ENCODE measurements at regions not wholly inside any gene's neighbourhood (a gene's known extent, or its start where the extent isn't known, plus 50 kb on each side); places are given as distances from the start of the nearest gene placed in this dataset.

DNA sequence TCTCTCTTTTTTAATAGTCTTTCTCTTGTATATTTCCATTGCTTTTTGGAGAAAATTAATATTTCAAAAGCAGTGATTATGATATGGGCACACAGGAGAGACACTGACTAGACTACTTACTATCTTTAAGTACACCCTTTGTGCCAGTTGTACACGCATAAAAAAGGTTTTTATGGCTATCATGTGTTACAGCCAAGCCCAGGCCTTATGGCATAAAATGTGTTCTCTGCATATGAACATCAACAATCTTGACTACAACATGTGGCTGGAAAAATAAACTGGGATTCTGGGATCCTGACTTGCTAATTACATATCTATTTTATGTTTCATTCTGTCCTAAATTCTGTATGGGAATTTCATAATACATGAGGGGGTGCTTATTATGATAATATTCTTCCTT, 1401.8 kb downstream of the SLITRK5 start (continued):
- TF ChIP-seq, protein P1, sequence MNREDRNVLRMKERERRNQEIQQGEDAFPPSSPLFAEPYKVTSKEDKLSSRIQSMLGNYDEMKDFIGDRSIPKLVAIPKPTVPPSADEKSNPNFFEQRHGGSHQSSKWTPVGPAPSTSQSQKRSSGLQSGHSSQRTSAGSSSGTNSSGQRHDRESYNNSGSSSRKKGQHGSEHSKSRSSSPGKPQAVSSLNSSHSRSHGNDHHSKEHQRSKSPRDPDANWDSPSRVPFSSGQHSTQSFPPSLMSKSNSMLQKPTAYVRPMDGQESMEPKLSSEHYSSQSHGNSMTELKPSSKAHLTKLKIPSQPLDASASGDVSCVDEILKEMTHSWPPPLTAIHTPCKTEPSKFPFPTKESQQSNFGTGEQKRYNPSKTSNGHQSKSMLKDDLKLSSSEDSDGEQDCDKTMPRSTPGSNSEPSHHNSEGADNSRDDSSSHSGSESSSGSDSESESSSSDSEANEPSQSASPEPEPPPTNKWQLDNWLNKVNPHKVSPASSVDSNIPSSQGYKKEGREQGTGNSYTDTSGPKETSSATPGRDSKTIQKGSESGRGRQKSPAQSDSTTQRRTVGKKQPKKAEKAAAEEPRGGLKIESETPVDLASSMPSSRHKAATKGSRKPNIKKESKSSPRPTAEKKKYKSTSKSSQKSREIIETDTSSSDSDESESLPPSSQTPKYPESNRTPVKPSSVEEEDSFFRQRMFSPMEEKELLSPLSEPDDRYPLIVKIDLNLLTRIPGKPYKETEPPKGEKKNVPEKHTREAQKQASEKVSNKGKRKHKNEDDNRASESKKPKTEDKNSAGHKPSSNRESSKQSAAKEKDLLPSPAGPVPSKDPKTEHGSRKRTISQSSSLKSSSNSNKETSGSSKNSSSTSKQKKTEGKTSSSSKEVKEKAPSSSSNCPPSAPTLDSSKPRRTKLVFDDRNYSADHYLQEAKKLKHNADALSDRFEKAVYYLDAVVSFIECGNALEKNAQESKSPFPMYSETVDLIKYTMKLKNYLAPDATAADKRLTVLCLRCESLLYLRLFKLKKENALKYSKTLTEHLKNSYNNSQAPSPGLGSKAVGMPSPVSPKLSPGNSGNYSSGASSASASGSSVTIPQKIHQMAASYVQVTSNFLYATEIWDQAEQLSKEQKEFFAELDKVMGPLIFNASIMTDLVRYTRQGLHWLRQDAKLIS (CRISPR knock-in tag; IDR thresholded peaks at IDR 0.05): no peak
- no peak for TF ChIP-seq HIVEP1 (CRISPR knock-in tag; IDR thresholded peaks at IDR 0.05)
- no peak for TF ChIP-seq ETV1 (tag; conservative IDR thresholded peaks at IDR 0.05; ENCODE audit: low read depth)
- no peak for TF ChIP-seq ZNF124 (CRISPR knock-in tag; IDR thresholded peaks at IDR 0.05)

DNA sequence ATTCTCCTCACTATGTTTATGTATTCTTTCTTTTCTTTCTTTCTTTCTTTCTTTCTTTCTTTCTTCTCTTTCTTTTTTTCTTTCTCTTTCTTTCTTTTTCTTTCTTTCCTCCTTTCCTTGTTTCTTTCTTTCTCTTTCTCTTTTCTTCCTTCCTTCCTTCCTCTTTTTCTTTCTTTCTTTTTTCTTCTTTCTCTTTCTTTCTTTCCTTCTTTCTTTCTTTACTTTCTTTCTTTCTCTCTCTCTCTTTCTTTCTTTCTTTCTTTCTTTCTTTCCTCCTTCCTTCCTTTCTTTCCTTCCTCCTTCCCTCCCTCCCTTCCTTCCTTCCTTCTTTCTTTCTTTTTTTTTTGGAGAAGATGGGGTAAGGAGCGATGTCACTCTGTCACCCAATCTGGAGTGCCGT, 1405.5 kb downstream of the SLITRK5 start:
- WGBS (ENCODE audit: insufficient coverage, low coverage, missing lambda C conversion rate): 0% methylated on average over 1 of the region's 2 CpGs
- no peak for FAIRE-seq
- TF ChIP-seq, protein P2, sequence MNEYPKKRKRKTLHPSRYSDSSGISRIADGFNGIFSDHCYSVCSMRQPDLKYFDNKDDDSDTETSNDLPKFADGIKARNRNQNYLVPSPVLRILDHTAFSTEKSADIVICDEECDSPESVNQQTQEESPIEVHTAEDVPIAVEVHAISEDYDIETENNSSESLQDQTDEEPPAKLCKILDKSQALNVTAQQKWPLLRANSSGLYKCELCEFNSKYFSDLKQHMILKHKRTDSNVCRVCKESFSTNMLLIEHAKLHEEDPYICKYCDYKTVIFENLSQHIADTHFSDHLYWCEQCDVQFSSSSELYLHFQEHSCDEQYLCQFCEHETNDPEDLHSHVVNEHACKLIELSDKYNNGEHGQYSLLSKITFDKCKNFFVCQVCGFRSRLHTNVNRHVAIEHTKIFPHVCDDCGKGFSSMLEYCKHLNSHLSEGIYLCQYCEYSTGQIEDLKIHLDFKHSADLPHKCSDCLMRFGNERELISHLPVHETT (CRISPR knock-in tag; conservative IDR thresholded peaks at IDR 0.05 in 1 of 2, IDR thresholded peaks at IDR 0.05 in 1 of 2): no peak
- no peak for TF ChIP-seq TCF3 (CRISPR knock-in tag; IDR thresholded peaks at IDR 0.05)
- TF ChIP-seq NFIC (IDR thresholded peaks at IDR 0.05): no peak
- TF ChIP-seq ARID2 (IDR thresholded peaks at IDR 0.05): no peak
- TF ChIP-seq NFE2 (IDR thresholded peaks at IDR 0.05; ENCODE audit: low read depth): no peak
- no peak for TF ChIP-seq NR2F6 (CRISPR knock-in tag; IDR thresholded peaks at IDR 0.05)
- TF ChIP-seq ZNF140 (CRISPR knock-in tag; IDR thresholded peaks at IDR 0.05): no peak
- TF ChIP-seq SMARCC2 (IDR thresholded peaks at IDR 0.05; ENCODE audit: low read depth): no peak
- TF ChIP-seq, protein P3, sequence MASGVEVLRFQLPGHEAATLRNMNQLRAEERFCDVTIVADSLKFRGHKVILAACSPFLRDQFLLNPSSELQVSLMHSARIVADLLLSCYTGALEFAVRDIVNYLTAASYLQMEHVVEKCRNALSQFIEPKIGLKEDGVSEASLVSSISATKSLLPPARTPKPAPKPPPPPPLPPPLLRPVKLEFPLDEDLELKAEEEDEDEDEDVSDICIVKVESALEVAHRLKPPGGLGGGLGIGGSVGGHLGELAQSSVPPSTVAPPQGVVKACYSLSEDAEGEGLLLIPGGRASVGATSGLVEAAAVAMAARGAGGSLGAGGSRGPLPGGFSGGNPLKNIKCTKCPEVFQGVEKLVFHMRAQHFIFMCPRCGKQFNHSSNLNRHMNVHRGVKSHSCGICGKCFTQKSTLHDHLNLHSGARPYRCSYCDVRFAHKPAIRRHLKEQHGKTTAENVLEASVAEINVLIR (CRISPR knock-in tag; IDR thresholded peaks at IDR 0.05): no peak
- TF ChIP-seq ZNF75A (CRISPR knock-in tag; IDR thresholded peaks at IDR 0.05): no peak
- TF ChIP-seq, protein P4, sequence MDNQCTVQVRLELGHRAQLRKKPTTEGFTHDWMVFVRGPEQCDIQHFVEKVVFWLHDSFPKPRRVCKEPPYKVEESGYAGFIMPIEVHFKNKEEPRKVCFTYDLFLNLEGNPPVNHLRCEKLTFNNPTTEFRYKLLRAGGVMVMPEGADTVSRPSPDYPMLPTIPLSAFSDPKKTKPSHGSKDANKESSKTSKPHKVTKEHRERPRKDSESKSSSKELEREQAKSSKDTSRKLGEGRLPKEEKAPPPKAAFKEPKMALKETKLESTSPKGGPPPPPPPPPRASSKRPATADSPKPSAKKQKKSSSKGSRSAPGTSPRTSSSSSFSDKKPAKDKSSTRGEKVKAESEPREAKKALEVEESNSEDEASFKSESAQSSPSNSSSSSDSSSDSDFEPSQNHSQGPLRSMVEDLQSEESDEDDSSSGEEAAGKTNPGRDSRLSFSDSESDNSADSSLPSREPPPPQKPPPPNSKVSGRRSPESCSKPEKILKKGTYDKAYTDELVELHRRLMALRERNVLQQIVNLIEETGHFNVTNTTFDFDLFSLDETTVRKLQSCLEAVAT (IDR thresholded peaks at IDR 0.05): no peak
- no peak for TF ChIP-seq PCBP1 (IDR thresholded peaks at IDR 0.05; ENCODE audit: low read depth, low read length, poor library complexity, severe bottlenecking)

More for the DNA sequence above, 1405.5 kb downstream of the SLITRK5 start:
- Histone ChIP-seq H3K27ac (ENCODE audit: extremely low read depth, low read depth, low read length) (no peak overlapping the region), H3K9ac (ENCODE audit: insufficient read depth in 1 of 2, low read depth in 2 of 2, low read length in 2 of 2) (no peak overlapping the region), H3K4me3 (no peak overlapping the region), H3K4me2 (ENCODE audit: insufficient read depth, low read length) (no peak overlapping the region), H3K27me3 (ENCODE audit: control insufficient read depth in 2 of 2, insufficient read depth in 2 of 2, low read length in 2 of 2) (no peaks in the 10 kb centered on the region), H3K79me2 (ENCODE audit: control insufficient read depth, insufficient read depth, low read length) (no peaks in the 10 kb centered on the region), H3K9me3 (replicated peaks; ENCODE audit: control insufficient read depth, insufficient read depth, low read depth, low read length) (no peaks in the 10 kb centered on the region), H3K36me3 (ENCODE audit: control insufficient read depth, insufficient read depth, low read length) (no peaks in the 10 kb centered on the region), H3K4me1 (replicated peaks in 1 of 2; ENCODE audit: control insufficient read depth in 2 of 2, insufficient read depth in 2 of 2, low read length in 2 of 2) (no peaks in the 10 kb centered on the region), H2AFZ (ENCODE audit: low read depth, low read length) (no peak overlapping the region), H4K20me1 (replicated peaks; ENCODE audit: control insufficient read depth, insufficient read depth, low read length) (no peaks in the 10 kb centered on the region), H3K9me1 (ENCODE audit: control insufficient read depth, insufficient read depth, low read length) (no peaks in the 10 kb centered on the region)
- DNase-seq (ENCODE audit: extremely low read depth in 1 of 4, low spot score in 3 of 4) (no peak), ATAC-seq (no peak)
- no TSS peak for BruUV-seq (replicated peaks)
- ChIA-PET CTCF (ENCODE audit: low intra/inter-chr PET ratio) (no interaction called here), POLR2A (no interaction called here)
- in situ Hi-C loops (cut with MboI): no loop called here
- intact Hi-C loops (cut with micrococcal nuclease): no loop called here

Measured in K562 (cell line).